GM18907 (cell line): ENCODE measurements at regions not wholly inside any gene's neighbourhood (a gene's known extent, or its start where the extent isn't known, plus 50 kb on each side); places are given as distances from the start of the nearest gene placed in this dataset.

Experiments used
- ATAC-seq: cut with Tn5 transposase; IDR thresholded peaks from one replicate; pipeline ENCODE4 v1.9.1; 2021; ENCODE audit warnings: mild to moderate bottlenecking, moderate library complexity; ENCODE audit not compliant: unreplicated experiment

DNA sequence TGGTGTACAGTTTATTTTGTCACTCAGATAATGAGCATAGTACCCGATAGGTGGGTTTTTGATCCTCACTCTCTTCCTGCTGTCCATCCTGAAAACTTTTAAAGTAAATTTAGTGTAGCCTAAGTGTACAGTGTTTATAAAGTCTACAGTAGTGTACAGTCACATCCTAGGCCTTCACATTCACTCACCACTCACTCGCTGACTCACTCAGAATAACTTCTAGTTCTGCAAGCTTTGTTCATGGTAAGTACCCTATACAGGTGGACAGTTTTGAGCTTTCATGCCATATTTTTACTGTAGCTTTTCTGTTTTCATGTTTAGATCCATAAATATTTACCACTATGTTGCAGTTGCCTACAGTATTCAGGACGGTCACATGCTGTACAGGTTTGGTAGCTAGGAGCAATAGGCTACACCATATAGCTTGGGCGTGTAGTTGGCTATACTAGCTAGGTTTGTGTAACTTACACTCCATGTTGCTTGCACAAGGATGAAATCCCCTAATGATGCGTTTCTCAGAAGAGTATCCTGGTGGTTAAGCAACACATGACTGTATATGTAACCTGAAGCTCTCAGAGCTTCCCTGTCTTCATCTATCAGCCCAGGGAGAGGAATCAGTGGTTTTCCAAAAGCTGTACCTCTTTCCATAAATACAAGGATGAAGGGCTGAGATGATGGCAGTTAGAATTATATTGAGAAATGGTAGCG lies 87.6 kb upstream of the SLC25A26 start:
- no peak for ATAC-seq

DNA sequence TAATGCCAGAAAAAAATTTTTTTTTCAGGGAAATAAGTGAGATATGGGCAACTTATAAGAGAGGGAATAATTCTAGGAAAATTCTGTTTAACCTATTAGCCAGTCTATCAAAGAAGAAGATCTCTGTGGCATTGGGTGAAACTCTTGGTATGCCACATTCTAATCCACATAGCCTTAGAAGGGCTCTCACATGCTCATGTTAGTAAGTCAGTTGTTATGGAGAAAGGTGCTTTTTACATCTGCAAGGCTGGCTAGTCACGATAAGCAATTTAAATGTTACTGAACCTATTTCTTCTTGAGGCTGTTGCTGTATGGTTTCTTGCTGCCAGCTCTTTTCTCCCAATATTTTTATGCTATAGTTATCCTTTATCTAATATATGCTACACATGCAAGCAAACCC lies 89.9 kb upstream of the MAGI1 start:
- no peak for ATAC-seq

DNA sequence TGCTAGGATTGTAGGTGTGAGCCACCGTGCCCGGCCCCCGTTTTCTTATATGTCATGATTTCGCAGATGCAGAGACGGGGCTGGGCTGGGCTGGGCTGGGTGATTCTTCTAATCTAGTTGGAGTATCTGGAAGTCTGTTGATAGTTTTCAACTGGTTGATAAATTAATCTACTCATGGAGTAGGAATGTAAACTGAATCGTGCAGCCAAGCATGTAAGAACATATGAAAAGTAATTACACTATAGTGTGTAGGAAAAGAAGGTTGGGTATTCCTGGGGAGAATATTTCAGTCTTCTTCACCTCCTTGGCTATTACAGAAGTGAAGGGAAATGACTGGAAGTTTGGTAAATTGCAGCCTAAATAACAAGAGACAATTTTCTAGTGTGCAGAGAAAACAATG lies 82.6 kb upstream of the MAGI1 start:
- ATAC-seq: no peak

DNA sequence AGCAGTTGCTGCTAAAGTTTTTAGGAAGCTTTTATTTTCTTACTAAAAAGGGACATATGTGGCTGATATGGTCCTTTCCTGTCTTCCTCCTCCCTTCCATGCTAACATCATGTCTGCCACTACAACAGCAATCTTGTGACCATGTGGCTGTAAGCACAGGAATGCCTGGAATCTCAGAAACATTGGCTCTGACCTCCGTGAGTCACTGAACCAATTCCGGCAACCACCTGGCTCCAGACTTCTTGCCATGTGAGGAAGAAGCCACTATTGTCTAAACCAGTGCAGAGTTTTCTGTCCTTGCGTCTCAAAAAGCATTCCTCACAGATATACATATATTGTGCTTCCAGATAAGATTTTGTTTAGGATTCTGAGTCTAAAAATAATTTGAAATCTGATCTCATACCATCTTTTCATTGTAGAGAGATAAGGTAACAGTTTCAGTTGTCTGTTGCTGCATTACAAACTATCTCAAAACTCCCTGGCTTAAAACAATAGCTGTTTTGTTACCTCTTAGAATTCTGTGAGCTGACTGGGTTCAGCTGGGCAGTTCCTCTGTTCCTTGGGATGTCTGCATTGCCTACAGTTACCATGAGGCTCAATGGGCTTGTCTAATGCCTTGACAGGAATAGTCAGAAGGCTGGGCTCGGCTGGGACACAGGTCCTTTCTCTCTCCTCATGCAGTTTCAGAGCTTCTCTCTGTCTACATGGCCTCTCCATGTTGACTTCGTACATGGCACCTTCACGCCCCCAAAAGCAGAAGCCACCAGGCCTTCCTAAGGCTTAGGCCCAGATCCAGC lies 77.3 kb upstream of the MAGI1 start:
- ATAC-seq: no peak

DNA sequence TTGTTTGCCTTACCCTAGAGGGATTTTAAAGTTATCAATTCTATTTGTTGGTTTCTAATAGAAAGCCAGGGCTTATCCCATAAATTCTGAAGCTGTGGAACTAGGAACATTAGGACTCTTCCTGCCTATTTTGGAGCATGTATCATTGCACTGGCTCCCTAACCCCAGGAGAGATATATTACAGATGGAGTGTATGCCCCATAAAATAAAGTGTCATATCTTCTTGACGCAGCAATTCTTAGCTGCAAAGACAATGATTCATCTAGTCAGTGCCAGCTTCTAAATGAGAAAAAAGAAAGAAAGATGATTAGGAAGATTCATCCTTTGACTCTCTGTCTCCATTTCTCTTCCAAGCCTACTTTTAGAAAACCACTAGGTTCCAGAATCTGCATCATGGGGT lies 74.8 kb upstream of the MAGI1 start:
- no peak for ATAC-seq

DNA sequence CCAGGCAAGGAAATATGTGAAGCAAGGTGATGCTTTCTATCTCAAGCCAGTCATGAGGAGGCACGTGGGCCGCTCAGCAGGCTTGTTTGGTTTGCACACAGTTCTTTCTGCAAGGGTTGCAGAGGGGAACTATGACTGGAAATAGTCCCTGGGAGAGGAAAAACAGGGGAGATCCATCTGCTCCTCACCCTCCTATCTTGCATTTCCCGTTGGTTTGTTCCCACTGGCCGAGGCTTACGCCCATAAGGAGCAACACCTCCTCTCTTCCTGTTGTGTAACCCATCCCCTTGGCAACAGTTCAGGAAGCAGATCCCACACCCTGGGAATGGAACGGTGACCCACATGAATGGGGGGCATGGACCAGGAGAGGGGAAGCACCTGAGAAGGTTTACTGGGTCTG lies 72.1 kb upstream of the MAGI1 start:
- ATAC-seq: no peak

DNA sequence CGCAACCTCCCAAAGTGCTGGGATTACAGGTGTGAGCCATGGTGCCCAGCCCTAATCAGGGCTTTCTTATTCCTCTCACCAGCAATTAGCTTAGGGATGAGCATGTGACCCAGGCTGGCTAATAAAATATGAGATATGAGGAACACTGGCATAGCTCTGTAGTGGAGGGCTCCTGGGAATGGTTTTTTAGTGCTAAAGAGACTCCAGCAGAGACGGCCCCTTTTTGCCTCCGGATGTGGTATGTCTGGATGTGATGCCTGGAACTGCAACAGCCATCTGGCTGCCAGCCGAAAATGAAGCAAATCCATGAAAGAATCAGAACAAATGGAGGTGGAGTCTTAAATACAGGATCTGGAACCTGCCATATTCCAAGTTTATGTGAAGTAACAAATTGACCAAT lies 69.1 kb upstream of the MAGI1 start:
- ATAC-seq: no peak

DNA sequence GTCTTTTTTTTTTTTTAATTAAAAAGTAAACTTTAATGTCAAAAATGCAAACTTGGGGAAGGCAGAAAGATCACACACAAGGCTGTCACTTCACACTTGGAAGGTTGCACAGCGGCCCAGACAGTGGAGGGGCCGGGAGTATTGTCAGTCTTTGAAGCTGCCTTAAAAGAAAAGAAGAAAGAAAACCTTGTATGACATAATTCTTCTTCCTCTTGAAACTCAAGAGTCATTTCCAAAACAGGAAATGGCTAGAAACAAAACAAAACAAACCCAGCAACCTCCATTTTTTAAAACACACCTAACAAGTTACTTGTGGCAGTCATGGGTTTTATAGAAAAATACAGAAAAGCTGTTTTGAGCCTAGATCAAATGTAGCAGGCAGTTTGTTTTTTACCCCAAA lies 68.1 kb upstream of the MAGI1 start:
- ATAC-seq: no peak

DNA sequence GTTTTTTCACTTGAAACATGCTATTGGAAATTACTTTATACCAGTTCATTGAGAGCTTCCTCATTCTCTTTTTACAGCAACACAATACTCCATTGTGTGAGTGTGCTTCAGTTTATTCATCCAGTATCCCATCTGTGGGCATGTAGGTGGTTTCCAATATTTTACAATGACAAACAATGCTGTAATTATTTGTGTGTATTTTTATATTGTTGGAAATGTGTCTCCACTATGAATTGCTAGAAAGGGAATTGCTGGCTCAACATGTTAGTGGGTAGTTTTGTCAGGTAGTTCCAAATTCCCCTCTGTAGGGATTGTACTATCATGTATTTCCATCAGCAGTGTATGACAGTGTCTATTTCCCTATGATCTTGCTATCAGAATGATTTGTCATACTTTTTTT lies 65.8 kb upstream of the MAGI1 start:
- ATAC-seq: no peak

DNA sequence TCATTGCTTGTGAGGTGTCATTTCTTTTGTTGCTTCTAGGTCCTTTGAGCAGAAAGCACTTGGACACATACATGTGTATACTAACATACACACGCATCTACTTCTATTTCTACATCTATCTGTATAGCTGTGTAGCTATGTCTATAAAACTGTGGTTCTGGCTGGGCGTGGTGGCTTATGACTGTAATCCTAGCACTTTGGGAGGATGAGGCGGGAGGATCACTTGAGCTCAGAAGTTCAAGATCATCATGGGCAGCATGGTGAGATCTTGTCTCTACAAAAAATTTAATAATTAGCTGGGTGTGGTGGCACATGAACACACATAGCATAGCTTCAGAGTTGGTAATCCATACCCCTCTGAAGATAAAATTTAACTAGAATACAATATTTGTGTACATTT lies 65.0 kb upstream of the MAGI1 start:
- no peak for ATAC-seq

DNA sequence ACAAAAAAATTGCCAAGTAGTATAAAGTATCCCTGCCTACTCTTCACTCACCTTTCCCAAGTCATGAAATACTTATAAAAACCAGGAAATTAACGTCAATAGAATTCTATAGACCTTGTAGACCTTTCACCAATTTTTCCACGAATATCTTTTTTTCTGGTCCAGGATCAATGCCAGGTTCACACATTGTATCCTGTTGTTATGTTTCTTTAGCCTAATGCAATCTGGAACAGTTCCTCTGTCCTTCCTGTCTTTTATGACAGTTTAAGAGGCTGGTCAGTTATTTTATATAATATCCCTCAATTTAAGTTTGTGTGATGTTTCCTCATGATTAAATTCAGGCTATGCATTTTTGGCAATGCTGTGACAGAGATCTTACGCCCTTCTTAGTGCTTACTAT lies 63.2 kb upstream of the MAGI1 start:
- no peak for ATAC-seq

DNA sequence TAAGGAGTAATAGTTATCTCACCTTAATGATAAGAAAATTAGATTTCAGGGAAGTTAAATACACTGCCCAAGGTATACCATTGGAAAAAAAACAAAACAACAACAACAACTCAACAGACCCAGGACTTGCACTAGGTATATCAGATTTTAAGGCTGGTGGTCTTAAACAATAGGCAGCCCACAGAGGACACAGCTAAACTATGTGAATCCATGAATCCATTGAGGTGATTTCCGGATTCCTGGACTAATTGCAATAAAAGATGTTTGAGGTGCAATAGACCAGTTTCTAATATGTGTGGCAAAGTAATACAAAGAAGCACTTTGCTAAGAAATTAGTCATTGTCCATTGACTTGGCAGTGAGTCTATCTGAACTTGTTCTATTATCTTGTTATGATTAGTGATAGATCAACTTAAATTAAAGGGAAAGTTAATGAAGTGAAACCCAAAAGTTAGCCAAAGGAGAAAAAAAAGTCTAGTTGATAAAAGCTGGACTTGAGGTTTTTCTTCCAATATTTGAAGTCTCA lies 60.9 kb upstream of the MAGI1 start:
- no peak for ATAC-seq

DNA sequence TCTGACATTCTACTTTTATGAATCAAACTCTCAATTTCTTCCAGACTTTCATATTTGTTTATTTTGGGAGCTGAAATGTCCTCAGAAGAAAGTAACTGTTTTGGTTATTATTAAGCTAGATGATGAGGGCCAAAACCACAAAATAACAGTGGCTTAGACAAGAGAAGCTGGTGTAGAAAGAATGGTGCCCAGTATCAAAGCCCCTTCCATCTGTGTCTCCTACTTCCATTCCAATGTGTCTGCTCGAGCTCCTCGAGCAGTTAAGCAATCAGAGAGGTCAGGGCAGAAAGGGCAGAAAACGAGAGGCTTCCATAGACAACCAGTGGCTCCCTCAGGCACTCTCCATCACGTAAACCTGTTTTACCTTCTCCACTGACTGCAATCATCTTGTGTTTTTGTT lies 59.7 kb upstream of the MAGI1 start:
- no peak for ATAC-seq

DNA sequence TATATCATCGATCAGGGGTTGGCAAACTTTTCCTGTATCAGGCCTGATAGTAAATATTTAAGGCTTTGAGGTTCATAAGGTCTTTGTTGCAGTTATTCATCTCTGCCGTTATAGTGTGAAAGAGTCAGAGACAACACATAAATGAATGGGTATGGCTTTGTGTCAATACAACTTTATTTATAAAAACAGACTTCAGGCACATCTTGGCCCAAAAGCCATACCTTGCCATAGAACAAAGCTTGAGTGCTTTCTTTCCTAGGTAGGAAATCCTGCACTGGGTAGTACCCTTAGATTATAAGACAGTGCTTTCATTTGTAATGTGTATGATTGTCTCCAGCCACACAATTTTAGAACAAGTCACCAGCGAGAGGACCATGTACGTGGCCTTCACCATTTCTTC lies 58.9 kb upstream of the MAGI1 start:
- no peak for ATAC-seq

DNA sequence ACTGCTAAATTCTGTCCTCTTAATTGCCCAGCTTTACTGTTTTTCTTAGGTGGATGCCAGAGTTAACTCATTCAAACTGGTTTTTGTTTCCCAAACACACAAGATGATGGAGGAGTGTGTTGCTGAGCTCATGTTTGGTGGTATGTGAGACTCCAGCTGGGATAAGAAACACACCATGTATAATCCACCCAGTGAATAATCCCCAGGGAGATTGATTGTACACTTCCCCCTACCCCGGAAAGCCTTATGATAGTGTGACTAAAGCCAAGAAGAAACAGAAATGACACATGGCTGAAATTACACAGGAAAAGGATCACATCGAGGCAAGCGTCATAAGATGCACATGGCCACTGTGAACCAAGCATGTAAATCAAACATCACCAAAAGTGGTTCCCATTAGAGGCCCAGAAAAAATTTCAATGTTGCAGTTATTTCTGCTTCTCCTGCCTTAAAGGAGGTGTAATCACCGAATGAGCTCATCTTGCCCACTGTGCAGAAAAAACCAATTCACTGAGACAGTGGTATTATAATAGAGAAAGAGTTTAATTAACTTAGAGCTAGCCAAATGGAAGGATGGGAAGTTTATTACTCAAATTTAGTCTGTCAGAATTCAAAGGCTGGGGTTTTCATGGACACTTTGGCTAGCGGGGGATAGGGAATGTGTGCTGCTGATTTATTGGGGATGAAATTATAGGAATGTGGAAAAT lies 56.7 kb upstream of the MAGI1 start:
- ATAC-seq: no peak

DNA sequence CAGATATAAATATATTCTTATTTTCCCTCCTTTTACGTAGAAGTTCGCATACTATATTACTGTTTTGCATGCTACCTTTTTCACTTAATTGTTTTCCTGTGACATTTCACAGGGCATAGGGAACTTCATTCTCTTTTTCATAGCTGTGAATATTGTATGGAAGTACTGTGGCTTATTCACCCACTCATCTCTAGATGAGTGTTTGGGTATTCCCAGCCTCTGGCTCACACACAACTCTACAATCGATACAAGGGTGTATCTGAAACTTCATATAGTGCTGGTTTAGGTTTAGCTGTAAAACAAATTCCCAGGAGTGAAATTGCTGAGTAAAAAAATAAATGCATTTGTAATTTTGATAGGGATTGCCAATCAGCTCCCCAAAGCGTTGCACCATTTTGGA lies 55.3 kb upstream of the MAGI1 start:
- ATAC-seq: no peak

DNA sequence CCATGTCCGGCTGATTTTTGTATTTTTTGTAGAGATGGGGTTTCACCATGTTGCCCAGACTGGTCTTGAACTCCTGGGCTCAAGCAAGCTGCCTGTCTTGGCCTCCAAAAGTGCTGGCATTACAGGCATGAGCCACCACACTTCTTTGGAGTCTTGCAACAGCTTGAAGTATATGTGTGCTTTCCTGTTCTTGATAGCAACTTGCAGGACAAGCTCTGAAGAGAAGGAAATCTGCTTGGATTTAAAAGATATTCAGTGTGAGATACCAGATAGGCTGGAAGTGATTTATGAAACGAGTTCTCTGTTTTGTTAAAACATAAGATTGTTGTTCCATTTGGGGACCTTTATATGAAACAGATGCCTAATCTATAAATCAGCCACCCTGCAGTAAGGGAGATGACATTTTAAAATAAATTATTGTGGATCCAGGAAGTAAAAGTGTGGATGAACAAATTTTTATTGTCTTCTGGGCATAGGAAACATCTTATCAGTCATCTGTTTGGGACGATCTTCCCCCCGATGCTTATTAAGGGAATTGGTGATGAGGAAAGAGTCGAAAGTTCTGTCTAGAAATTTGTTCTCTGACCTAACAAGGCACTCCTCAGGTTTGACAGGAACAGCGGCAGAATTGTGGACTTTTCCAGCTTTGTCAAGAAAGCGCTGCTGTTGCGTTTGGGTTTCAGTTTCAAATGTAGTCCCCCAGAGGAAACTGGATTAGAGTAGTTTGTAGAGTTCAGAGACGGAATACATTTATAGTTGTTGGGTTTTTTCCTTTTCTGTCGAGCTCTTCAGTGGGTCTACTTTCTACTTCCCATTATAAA lies 53.7 kb upstream of the MAGI1 start:
- ATAC-seq: no peak
